ENCODE measurements at regions not wholly inside any gene's neighbourhood (a gene's known extent, or its start where the extent isn't known, plus 50 kb on each side); places are given as distances from the start of the nearest gene placed in this dataset.

GRCh38 chr1:229845410-229846138, 219.5 kb downstream of the URB2 start:
- Histone ChIP-seq H3K27me3 (replicated peaks; ENCODE audit: control insufficient read depth, insufficient read depth, low read length) (no peaks in the 10 kb centered on the region), H3K9me3 (no peaks in the 10 kb centered on the region), H3K4me3 (ENCODE audit: low read depth, low read length) (no peak overlapping the region), H3K36me3 (ENCODE audit: control insufficient read depth, insufficient read depth, low read length) (no peaks in the 10 kb centered on the region), H3K4me1 (no peaks in the 10 kb centered on the region; the same call in 1 of the 2 replicates)
- POLR2A ChIA-PET: no interaction called here
- Mint-ChIP-seq H3K36me3 (ENCODE audit: insufficient read depth, unreplicated experiment) (no peaks in the 10 kb centered on the region), H3K9me3 (ENCODE audit: unreplicated experiment) (no peaks in the 10 kb centered on the region), H3K4me1 (ENCODE audit: low read depth, unreplicated experiment) (peaks cover 15% of the 10 kb centered on the region), H3K4me3 (ENCODE audit: unreplicated experiment) (no peak overlapping the region), H3K27ac (ENCODE audit: unreplicated experiment) (no peak overlapping the region), H3K27me3 (ENCODE audit: insufficient read depth, unreplicated experiment) (peaks cover 8% of the 10 kb centered on the region)
- CTCF ChIA-PET: no interaction called here
- DNase-seq: no peak
- peak in 1 of 2 experiments; percentile 15 for TF ChIP-seq CTCF (IDR thresholded peaks at IDR 0.05; ENCODE audit: insufficient read depth in 1 of 2, low read depth in 1 of 2, low read length in 1 of 2, severe bottlenecking in 1 of 2, unreplicated experiment in 1 of 2)
- no TSS peak for BruUV-seq (replicated peaks)
- intact Hi-C loops (cut with micrococcal nuclease; ENCODE audit: unreplicated experiment): loop anchor here (5.0 kb wide), 1 partner anchor 183 kb away; no protein-coding TSS in a partner anchor

GRCh38 chr1:229846351-229846750, 220.3 kb downstream of the URB2 start:
- H3K4me3 Mint-ChIP-seq (ENCODE audit: unreplicated experiment): no peak overlapping the region
- no TSS peak for BruUV-seq (replicated peaks)
- no peaks in the 10 kb centered on the region; the same call in 1 of the 2 replicates for H3K4me1 ChIP-seq
- H3K36me3 ChIP-seq (ENCODE audit: control insufficient read depth, insufficient read depth, low read length): no peaks in the 10 kb centered on the region
- H3K9me3 ChIP-seq: no peaks in the 10 kb centered on the region
- DNase-seq: no peak
- no peaks in the 10 kb centered on the region for H3K9me3 Mint-ChIP-seq (ENCODE audit: unreplicated experiment)
- no peaks in the 10 kb centered on the region for H3K27me3 ChIP-seq (replicated peaks; ENCODE audit: control insufficient read depth, insufficient read depth, low read length)
- peaks cover 6% of the 10 kb centered on the region for H3K27me3 Mint-ChIP-seq (ENCODE audit: insufficient read depth, unreplicated experiment)
- H3K4me1 Mint-ChIP-seq (ENCODE audit: low read depth, unreplicated experiment): peaks cover 15% of the 10 kb centered on the region
- intact Hi-C loops (cut with micrococcal nuclease; ENCODE audit: unreplicated experiment): loop anchor here (5.0 kb wide), 1 partner anchor 184 kb away; no protein-coding TSS in a partner anchor
- ChIA-PET POLR2A (no interaction called here), CTCF (no interaction called here)
- TF ChIP-seq CTCF (IDR thresholded peaks at IDR 0.05; ENCODE audit: insufficient read depth in 1 of 2, low read depth in 1 of 2, low read length in 1 of 2, severe bottlenecking in 1 of 2, unreplicated experiment in 1 of 2): no peak
- no peaks in the 10 kb centered on the region for H3K36me3 Mint-ChIP-seq (ENCODE audit: insufficient read depth, unreplicated experiment)
- no peak overlapping the region for H3K27ac Mint-ChIP-seq (ENCODE audit: unreplicated experiment)
- no peak overlapping the region for H3K4me3 ChIP-seq (ENCODE audit: low read depth, low read length)

GRCh38 chr1:229848752-229849677, 218.0 kb upstream of the GALNT2 start:
- intact Hi-C loops (cut with micrococcal nuclease; ENCODE audit: unreplicated experiment): loop anchor here (5.0 kb wide), 1 partner anchor 187 kb away; no protein-coding TSS in a partner anchor
- no peak overlapping the region for H3K4me3 Mint-ChIP-seq (ENCODE audit: unreplicated experiment)
- Histone ChIP-seq H3K27me3 (replicated peaks; ENCODE audit: control insufficient read depth, insufficient read depth, low read length) (no peaks in the 10 kb centered on the region), H3K36me3 (ENCODE audit: control insufficient read depth, insufficient read depth, low read length) (no peaks in the 10 kb centered on the region), H3K9me3 (no peaks in the 10 kb centered on the region), H3K4me3 (ENCODE audit: low read depth, low read length) (no peak overlapping the region), H3K4me1 (no peaks in the 10 kb centered on the region; the same call in 1 of the 2 replicates)
- TF ChIP-seq CTCF (IDR thresholded peaks at IDR 0.05; ENCODE audit: insufficient read depth in 1 of 2, low read depth in 1 of 2, low read length in 1 of 2, severe bottlenecking in 1 of 2, unreplicated experiment in 1 of 2): peak; percentile 32 to 54
- H3K27me3 Mint-ChIP-seq (ENCODE audit: insufficient read depth, unreplicated experiment): peaks cover 2% of the 10 kb centered on the region
- DNase-seq: peak in 1 of 2 experiments; percentile 43
- no peaks in the 10 kb centered on the region for H3K9me3 Mint-ChIP-seq (ENCODE audit: unreplicated experiment)
- BruUV-seq (replicated peaks): no TSS peak
- H3K27ac Mint-ChIP-seq (ENCODE audit: unreplicated experiment): no peak overlapping the region
- CTCF ChIA-PET: interaction anchor here (0.6 kb wide), 1 partner anchor 617 kb away, joined by 3 read pairs; no protein-coding TSS in a partner anchor
- peaks cover 9% of the 10 kb centered on the region for H3K4me1 Mint-ChIP-seq (ENCODE audit: low read depth, unreplicated experiment)
- H3K36me3 Mint-ChIP-seq (ENCODE audit: insufficient read depth, unreplicated experiment): no peaks in the 10 kb centered on the region
- POLR2A ChIA-PET: no interaction called here

Measured in Caco-2 (cell line).